Activated CD4-positive, alpha-beta T cell treated with anti-CD3 and anti-CD28 coated beads, Interleukin-2, Interleukin-6, amounts not matched to agents 100 ng/mL and 50 ng/mL, durations not matched to agents 16 hours and 8 hours (primary cell): ENCODE measurements at regions not wholly inside any gene's neighbourhood (a gene's known extent, or its start where the extent isn't known, plus 50 kb on each side); places are given as distances from the start of the nearest gene placed in this dataset.

Source experiments
- DNase-seq: peaks from one replicate; pipeline ENCODE4 v3.0.0-alpha.2; 2020

GRCh38 chr9:117480729-117481128, 65.9 kb upstream of the ASTN2 start:
- DNase-seq = no peak

DNA sequence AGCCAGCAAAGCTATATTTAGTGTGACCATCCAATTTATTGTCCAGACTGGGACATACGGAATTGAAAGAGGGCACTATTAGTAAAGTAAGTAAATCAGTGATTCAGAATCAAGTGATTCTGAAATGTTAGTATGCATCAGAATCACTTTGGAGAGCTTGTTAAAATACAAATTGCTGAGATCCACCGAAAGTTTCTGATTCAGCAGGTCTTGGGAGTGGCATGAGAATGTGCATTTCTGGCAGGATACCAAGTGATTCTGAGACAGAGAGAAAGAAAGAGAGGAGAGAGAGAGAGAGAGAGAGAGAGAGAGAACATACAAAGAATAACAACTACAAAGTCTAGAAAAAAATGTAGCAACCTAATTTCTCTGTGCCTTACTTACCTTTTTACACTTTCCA, 65.4 kb upstream of the ASTN2 start:
- DNase-seq = no peak

GRCh38 chr9:117473293-117473692, 58.4 kb upstream of the ASTN2 start:
- no peak for DNase-seq

- no peak for DNase-seq
Observed at GRCh38 chr9:117470902-117471301, 56.0 kb upstream of the ASTN2 start.

DNA sequence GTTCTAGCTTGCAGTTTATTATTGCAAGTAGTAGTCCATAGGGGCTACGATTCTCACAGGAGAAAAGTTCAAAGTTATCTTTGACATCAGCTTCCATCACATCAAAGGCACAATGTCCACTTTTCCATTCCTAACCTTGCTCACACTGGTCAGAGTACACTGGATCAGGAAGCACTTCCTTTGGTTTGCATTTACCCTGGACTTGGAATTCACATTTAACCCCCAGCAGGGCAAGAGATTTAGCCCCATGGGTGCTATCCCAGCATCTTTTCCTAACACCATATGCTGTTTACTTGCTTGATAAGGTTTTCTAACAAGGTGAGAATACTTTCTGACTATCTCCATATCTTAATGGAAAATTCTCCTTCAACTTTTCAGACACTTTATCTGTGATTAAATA, 55.6 kb upstream of the ASTN2 start:
- DNase-seq = no peak

- no peak for DNase-seq
Observed at GRCh38 chr9:117466111-117466510, 51.3 kb upstream of the ASTN2 start.

DNA sequence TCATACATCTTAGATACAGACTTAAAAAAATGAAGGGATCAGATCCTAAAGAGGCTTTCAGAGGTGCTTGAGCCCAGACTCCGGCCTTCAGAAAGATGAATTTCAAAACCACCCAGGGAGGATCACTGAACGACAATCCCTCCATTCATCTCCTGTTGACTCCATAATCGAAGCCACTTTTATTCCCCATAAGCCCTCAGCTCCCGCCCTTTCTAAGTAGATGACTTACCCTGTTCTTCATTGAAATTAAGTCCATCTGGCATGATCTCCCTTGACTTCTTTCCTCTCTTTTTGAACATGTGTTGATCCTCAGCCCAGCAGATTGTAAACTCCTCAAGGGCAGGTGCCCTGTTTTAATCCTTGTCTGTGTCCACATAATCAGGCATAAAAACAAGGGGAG, 50.8 kb upstream of the ASTN2 start:
- no peak for DNase-seq

GRCh38 chr9:117464941-117465616, 50.2 kb upstream of the ASTN2 start:
- DNase-seq = no peak
